ENCODE measurements at regions not wholly inside any gene's neighbourhood (a gene's known extent, or its start where the extent isn't known, plus 50 kb on each side); places are given as distances from the start of the nearest gene placed in this dataset.

DNA sequence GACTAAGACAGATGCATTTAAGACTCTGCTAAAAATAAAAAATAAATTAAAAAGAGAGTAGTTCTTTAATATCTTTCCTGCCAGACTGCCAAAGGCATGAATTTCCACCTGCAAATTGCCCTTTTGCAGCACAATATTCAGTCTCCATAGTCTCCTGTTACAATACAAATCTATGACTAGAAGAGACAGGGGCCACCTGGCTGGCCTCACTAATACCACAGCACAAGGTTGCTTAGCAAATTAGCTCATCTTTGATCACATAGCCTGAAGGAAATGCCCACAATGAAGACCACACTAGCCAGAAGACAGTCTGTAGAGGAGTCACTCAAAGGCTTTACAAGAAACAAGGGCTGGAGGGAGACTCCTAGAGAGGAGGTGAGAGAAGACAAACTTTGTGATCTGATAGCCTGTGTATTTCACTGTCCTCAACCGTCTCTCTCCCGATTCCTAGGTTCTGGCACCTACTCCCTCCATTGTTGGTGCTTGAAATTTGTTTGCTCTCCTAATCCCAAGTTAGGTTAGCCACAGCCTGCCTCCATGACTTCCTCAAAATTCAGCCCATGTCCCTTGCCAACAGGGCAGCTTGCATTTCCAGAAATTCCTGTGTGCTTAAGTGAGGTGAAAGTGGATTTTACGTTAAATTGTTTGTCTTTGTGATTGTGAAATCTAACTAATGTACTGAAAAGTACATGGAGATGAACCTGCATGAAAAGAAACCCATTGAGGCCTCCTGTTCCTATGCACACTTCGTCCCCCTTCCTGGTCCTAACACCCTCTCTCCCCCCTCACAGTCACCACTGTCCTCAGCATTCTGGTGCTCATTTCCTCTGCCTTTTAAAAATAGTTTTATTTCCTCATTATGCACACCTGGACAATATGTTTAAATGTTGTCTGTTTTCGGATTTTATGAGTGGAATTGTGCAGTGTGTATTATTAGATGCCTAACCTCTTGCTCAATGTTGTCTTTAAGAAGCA lies 88.7 kb upstream of the PLXNC1 start:
- TF ChIP-seq, protein P1, sequence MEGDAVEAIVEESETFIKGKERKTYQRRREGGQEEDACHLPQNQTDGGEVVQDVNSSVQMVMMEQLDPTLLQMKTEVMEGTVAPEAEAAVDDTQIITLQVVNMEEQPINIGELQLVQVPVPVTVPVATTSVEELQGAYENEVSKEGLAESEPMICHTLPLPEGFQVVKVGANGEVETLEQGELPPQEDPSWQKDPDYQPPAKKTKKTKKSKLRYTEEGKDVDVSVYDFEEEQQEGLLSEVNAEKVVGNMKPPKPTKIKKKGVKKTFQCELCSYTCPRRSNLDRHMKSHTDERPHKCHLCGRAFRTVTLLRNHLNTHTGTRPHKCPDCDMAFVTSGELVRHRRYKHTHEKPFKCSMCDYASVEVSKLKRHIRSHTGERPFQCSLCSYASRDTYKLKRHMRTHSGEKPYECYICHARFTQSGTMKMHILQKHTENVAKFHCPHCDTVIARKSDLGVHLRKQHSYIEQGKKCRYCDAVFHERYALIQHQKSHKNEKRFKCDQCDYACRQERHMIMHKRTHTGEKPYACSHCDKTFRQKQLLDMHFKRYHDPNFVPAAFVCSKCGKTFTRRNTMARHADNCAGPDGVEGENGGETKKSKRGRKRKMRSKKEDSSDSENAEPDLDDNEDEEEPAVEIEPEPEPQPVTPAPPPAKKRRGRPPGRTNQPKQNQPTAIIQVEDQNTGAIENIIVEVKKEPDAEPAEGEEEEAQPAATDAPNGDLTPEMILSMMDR (IDR thresholded peaks at IDR 0.05; ENCODE audit: poor library complexity) = no peak
- no peak for TF ChIP-seq EZH2phosphoT487 (IDR thresholded peaks at IDR 0.05; ENCODE audit: low read depth, severe bottlenecking, unreplicated experiment)

Measured in hepatocyte (in vitro differentiated cells).